GM21528 (cell line): ENCODE measurements at regions not wholly inside any gene's neighbourhood (a gene's known extent, or its start where the extent isn't known, plus 50 kb on each side); places are given as distances from the start of the nearest gene placed in this dataset.

Source experiments
- ATAC-seq: cut with Tn5 transposase; IDR thresholded peaks from one replicate; pipeline ENCODE4 v1.9.1; 2021; ENCODE audit warnings: mild to moderate bottlenecking, moderate library complexity; ENCODE audit not compliant: unreplicated experiment, low FRiP score

- no peak for ATAC-seq
Measured at GRCh38 chr22:48886604-48887393, 940.9 kb downstream of the BRD1 start.

GRCh38 chr22:48885919-48886305 lies 941.8 kb downstream of the BRD1 start:
- no peak for ATAC-seq

- ATAC-seq: no peak
Measured at GRCh38 chr22:48885271-48885918, 942.3 kb downstream of the BRD1 start.

DNA sequence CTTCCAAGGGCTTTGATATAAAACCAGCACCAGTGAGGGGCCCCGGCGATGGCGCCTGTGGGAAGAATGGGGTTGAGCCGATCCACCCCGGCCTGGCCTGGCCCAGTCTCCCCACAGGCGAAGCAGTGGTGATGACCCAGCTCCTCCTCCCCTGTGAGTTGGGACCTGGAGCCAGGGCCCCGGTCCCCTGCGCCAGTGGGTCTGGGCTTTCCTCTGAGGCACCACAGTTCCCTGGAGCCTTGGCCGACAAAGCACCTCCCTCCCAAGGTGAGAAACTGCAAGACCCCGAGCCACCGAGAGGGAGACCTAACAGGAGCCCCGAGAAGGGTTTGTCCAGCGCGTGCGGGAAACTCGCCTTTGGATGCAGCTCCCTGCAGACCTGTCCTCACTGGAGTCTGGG lies 942.9 kb downstream of the BRD1 start:
- ATAC-seq: no peak

- no peak for ATAC-seq
Measured at GRCh38 chr22:48884324-48884723, 943.3 kb downstream of the BRD1 start.

DNA sequence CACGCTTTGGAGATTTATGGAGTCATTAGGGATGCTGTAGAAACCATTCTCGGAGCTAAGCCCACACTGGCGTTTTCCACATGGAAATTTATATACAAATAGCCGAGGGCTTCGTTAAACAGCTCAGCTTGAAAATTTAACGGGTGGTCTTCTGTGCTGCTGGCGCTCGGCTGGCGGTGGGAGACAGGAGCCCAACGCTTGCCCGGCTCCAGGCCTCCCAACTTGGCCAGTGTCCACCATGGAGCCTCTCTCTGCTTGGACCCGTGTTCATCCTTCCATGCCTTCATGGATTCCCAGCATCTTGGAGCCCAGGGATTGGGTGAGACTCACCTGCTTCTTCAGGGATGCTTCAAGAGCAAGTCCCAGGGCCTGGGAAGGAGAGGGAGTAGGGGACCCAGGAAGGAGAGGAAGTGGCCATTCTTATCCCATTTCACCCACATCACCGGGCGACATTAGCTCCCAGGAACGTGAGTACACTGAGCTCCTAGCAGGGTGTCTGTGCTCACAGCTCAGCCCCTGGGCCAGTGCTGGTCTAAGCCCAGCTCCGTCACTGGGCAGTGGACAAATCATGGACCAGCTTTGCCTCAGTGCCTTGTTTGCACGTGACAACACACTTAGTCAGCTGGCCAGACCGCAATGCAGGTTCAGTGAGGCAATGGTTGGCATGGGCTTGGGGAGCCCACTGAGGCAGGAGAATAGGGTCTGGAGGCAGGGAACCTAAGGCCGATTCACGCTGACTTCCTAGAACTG lies 944.3 kb downstream of the BRD1 start:
- no peak for ATAC-seq

DNA sequence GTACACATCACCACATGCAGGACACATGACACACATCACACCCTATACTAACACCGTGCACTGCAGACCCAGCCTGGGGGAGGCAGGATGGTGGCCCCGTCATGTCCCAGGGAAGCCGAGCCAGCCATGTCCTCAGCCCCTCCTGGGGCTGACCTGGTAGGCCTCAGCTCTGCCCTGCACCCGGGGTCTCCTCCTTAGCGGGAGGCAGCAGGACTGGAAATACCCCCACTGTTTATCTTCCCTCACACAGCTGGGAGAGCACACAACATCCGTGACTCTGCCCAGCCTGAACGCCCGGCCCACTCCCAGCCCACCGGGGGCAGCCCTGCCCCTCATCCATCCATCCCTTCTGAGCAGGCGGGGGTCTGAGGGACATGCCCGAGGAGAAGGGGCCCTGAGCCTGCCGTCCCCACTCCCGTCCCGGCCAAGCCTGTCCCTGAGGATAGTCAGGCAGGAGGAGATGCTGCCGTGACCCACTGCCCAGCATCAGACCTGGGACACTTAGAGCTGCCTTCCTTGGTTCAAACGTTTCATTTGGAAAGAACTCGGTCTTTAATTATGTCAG lies 945.0 kb downstream of the BRD1 start:
- ATAC-seq: no peak

- ATAC-seq: no peak
Measured at GRCh38 chr22:48881326-48881980, 946.2 kb downstream of the BRD1 start.

DNA sequence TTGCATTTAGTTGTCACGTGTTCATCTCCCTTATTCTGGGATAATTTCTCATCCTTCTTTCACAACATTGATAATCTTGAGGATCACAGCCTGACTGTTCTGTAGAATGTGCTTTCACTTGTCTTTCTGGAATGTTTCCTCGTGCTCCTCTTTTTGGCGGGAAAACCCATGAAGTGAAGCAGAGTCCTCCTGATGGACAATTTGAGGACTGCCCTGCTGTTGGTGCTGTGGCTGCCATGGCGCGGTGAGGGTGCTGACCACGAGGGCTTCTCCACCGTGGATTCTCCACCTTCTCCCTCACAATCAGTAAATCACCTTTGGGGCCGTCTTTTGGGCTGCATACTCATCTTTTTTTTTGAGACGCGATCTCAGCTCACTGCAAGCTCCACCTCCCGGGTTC lies 946.9 kb downstream of the BRD1 start:
- ATAC-seq: no peak

DNA sequence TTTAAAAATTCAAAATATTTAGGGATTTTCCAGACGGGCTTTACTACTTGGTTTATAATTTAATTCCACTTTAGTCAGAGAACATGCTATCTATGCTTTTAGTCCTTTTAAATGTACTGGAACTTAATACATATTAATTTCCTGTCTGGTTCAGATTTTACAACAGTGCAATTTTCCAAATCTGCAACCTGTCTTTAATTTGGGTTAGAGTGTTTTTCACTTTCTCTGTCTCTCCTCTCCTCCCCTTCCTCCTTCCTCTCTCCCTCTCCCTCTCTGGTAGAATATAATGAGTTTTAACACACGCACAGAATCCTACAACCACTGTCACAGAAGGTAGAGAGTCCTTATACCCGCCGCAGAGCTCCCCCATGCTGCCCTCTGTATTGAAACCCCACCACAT lies 950.7 kb downstream of the BRD1 start:
- no peak for ATAC-seq

GRCh38 chr22:48874956-48875355 lies 952.7 kb downstream of the BRD1 start:
- no peak for ATAC-seq

DNA sequence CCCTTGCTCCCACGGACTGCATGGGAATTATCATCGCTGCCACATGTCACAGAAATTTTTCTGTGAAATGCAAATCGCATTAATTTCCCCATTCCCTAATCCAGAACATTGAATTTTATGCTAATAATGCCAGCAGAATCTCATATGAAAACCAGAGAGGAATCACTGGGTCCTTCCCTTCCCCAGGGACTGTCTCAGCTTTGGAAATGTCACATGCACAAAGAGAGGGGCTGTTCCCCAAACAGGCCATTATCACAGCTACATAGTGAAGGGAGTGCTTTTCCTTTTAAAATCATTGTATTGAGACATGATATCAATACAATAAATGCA lies 954.5 kb downstream of the BRD1 start:
- ATAC-seq: no peak

DNA sequence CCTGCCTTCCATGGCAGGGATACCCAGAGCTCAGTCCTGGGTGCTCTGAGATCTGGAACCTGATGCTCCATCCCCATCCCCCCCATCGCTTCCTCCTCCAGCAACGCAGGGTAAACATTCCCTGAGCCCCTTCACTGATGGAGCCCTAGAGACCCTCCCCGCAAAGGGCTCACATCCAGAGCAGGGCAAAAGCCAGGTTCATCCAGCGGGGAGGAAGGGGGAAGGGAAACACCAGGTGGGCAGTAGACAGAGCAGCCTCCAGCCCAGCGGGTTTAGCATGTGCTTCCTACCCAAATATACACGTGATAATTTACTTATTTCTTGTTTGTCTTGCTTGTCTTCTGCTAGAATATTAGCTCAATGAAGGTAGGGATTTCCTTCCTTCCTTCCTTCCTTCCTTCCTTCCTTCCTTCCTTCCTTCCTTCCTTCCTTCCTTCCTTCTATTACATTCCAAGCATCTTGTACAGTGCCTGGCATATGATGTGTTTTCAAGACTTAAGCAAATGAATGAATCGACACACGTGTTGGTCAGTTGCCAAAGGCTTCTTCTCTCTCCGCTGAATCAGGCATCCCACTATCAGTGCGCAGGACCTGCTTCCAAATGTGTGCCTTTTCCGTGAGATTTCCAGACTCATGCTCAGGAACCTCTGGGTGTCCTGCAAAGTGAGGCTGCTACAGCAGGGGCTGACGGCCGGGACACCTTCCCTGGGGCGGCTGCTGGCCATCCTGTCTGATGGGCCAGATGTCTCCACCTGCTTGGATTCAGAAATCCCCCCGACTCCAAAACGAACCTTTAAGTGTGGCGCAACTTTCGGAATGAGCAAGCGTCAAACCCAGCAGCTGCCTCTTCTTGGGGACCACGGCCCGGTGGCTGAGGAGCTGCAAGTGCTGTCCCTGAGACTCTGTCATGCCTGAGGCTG lies 955.1 kb downstream of the BRD1 start:
- no peak for ATAC-seq

- no peak for ATAC-seq
Measured at GRCh38 chr22:48871176-48871840, 956.4 kb downstream of the BRD1 start.

- ATAC-seq: no peak
Measured at GRCh38 chr22:48870436-48870835, 957.2 kb downstream of the BRD1 start.

- no peak for ATAC-seq
Measured at GRCh38 chr22:48869788-48870187, 957.9 kb downstream of the BRD1 start.

- no peak for ATAC-seq
Measured at GRCh38 chr22:48869161-48869560, 958.5 kb downstream of the BRD1 start.

GRCh38 chr22:48868554-48868953 lies 959.1 kb downstream of the BRD1 start:
- no peak for ATAC-seq

DNA sequence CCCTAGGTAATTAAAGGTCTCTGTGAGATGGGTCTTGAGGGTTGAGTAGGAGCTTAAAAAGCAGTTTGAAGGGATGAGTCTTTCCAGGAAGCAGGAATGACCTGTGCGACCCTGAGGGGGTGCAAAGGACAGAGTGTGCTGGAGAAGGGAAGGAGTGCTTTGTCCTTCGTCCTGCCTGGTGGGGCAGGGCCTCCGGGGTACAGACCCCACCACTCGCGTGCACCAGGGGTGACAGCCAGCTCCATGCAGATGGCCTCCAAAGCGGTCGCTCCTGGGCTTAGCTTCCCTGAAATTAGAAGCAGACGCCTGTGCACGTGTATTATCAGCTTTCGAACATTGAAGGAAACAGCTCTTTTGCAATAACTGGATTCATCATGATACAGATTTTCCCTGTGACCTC lies 959.8 kb downstream of the BRD1 start:
- ATAC-seq: no peak
